MM.1S (cell line): ENCODE measurements at regions not wholly inside any gene's neighbourhood (a gene's known extent, or its start where the extent isn't known, plus 50 kb on each side); places are given as distances from the start of the nearest gene placed in this dataset.

Experiments used
- DNase-seq: peaks from one replicate; pipeline ENCODE4 v3.0.0-alpha.2; 2015
- H2AFZ ChIP-seq: fragments of 300-600 bp; sonication (generic); 2 replicates; pipeline ENCODE4 v1.6.0; 2016; ENCODE audit warnings: antibody characterized with exemption, low read length
- H3F3A ChIP-seq: fragments of 300-600 bp; sonication (generic); 2 replicates; pipeline ENCODE4 v1.6.1; 2016; ENCODE audit warnings: mild to moderate bottlenecking, antibody characterized with exemption, low read length, moderate library complexity, mixed read lengths; ENCODE audit not compliant: insufficient read depth
- H3K27ac ChIP-seq: fragments of 300-600 bp; sonication (generic); 2 replicates; pipeline ENCODE4 v1.5.1; 2016; ENCODE audit warnings: mild to moderate bottlenecking, low read length
- H3K27me3 ChIP-seq: fragments of 300-600 bp; sonication (generic); replicated peaks from 2 replicates; pipeline ENCODE4 v1.6.0; 2016; ENCODE audit warnings: low read length; ENCODE audit not compliant: insufficient read depth
- H3K36me3 ChIP-seq: fragments of 300-600 bp; sonication (generic); replicated peaks from 2 replicates; pipeline ENCODE4 v1.6.1; 2016; ENCODE audit warnings: mild to moderate bottlenecking, low read length, mixed read lengths; ENCODE audit not compliant: insufficient read depth
- H3K4me1 ChIP-seq: fragments of 300-600 bp; sonication (generic); 2 replicates; pipeline ENCODE4 v1.6.1; 2016; ENCODE audit warnings: low read length, mixed read lengths
- H3K4me2 ChIP-seq: fragments of 300-600 bp; sonication (generic); 2 replicates; pipeline ENCODE4 v1.6.0; 2016; ENCODE audit warnings: low read depth, low read length
- H3K4me3 ChIP-seq: fragments of 300-600 bp; sonication (generic); 2 replicates; pipeline ENCODE4 v1.5.1; 2016; ENCODE audit warnings: low read length, mixed read lengths
- H3K79me2 ChIP-seq: fragments of 300-600 bp; sonication (generic); 2 replicates; pipeline ENCODE4 v1.6.1; 2016; ENCODE audit warnings: mixed run types, low read length, mixed read lengths
- H3K9ac ChIP-seq: fragments of 300-600 bp; sonication (generic); 2 replicates; pipeline ENCODE4 v1.6.1; 2016; ENCODE audit warnings: low read length, mixed read lengths
- H3K9me2 ChIP-seq: fragments of 300-600 bp; sonication (generic); replicated peaks from 2 replicates; pipeline ENCODE4 v1.6.1; 2016; ENCODE audit warnings: mild to moderate bottlenecking, low read length, mixed read lengths; ENCODE audit not compliant: insufficient read depth
- H3K9me3 ChIP-seq: fragments of 300-600 bp; sonication (generic); replicated peaks from 2 replicates; pipeline ENCODE4 v1.6.1; 2016; ENCODE audit warnings: mild to moderate bottlenecking, low read length, mixed read lengths; ENCODE audit not compliant: insufficient read depth
- H4K20me1 ChIP-seq: fragments of 300-600 bp; sonication (generic); 2 replicates; pipeline ENCODE4 v1.6.1; 2016; ENCODE audit warnings: mild to moderate bottlenecking, low read length, moderate library complexity, mixed read lengths; ENCODE audit not compliant: insufficient read depth
- CTCF ChIP-seq: fragments of 300-600 bp; sonication (generic); IDR thresholded peaks from 2 replicates; pipeline ENCODE4 v1.5.1; 2016; ENCODE audit warnings: antibody characterized with exemption, low read length, mixed read lengths
- EZH2 ChIP-seq: fragments of 300-600 bp; sonication (generic); optimal IDR thresholded peaks from 2 replicates; pipeline ENCODE3; 2017; ENCODE audit warnings: low read depth, mild to moderate bottlenecking, antibody characterized with exemption, low read length, mixed read lengths
- EZH2phosphoT487 ChIP-seq: fragments of 300-600 bp; sonication (generic); IDR thresholded peaks from 2 replicates; pipeline ENCODE4 v1.6.1; 2018; ENCODE audit warnings: antibody characterized with exemption, low read length

- no peak for DNase-seq
- TF ChIP-seq EZH2phosphoT487, result no peak
- TF ChIP-seq CTCF, result no peak
- TF ChIP-seq EZH2, result no peak
- H3K9me2 ChIP-seq, result no peaks in the 10 kb centered on the region
These were observed 1417.6 kb upstream of the CDH2 start for GRCh38 chr18:29594493-29594892.

GRCh38 chr18:29588446-29589100 is 1411.6 kb upstream of the CDH2 start:
- no peaks in the 10 kb centered on the region for H3K9me3 ChIP-seq
- no peak for TF ChIP-seq EZH2phosphoT487
- no peak for TF ChIP-seq EZH2
- no peak for TF ChIP-seq CTCF
- no peaks in the 10 kb centered on the region for H3K79me2 ChIP-seq
- H3K9me2 ChIP-seq, result no peaks in the 10 kb centered on the region
- H3K4me1 ChIP-seq, result no peaks in the 10 kb centered on the region
- H3F3A ChIP-seq, result no peaks in the 10 kb centered on the region
- no peak overlapping the region for H2AFZ ChIP-seq
- DNase-seq, result no peak
- no peak overlapping the region for H3K9ac ChIP-seq
- H4K20me1 ChIP-seq, result no peaks in the 10 kb centered on the region
- H3K27ac ChIP-seq, result no peak overlapping the region
- H3K4me3 ChIP-seq, result no peak overlapping the region
- no peak overlapping the region for H3K4me2 ChIP-seq
- no peaks in the 10 kb centered on the region for H3K36me3 ChIP-seq
- H3K27me3 ChIP-seq, result no peaks in the 10 kb centered on the region

More at GRCh38 chr18:29594493-29594892, 1417.6 kb upstream of the CDH2 start:
- Histone ChIP-seq H3K4me1 (no peaks in the 10 kb centered on the region), H4K20me1 (no peaks in the 10 kb centered on the region), H2AFZ (no peak overlapping the region), H3K9ac (no peak overlapping the region), H3K9me3 (no peaks in the 10 kb centered on the region), H3K27ac (no peak overlapping the region), H3K4me2 (no peak overlapping the region), H3K79me2 (no peaks in the 10 kb centered on the region), H3K27me3 (no peaks in the 10 kb centered on the region), H3K36me3 (no peaks in the 10 kb centered on the region), H3F3A (no peaks in the 10 kb centered on the region), H3K4me3 (no peak overlapping the region)

- Histone ChIP-seq H3F3A (no peaks in the 10 kb centered on the region), H3K36me3 (no peaks in the 10 kb centered on the region), H3K4me1 (no peaks in the 10 kb centered on the region), H3K27me3 (no peaks in the 10 kb centered on the region), H3K9me3 (no peaks in the 10 kb centered on the region), H2AFZ (no peak overlapping the region), H4K20me1 (no peaks in the 10 kb centered on the region), H3K27ac (no peak overlapping the region), H3K4me2 (no peak overlapping the region), H3K79me2 (no peaks in the 10 kb centered on the region), H3K9ac (no peak overlapping the region), H3K9me2 (no peaks in the 10 kb centered on the region), H3K4me3 (no peak overlapping the region)
- TF ChIP-seq CTCF (no peak), EZH2phosphoT487 (no peak)
- DNase-seq, result no peak
These were observed 1409.3 kb upstream of the CDH2 start for GRCh38 chr18:29586210-29586609.
